GM19035 (cell line): ENCODE measurements at regions not wholly inside any gene's neighbourhood (a gene's known extent, or its start where the extent isn't known, plus 50 kb on each side); places are given as distances from the start of the nearest gene placed in this dataset.

Source experiments
- ATAC-seq: cut with Tn5 transposase; IDR thresholded peaks from one replicate; pipeline ENCODE4 v1.9.1; 2021; ENCODE audit not compliant: unreplicated experiment

DNA sequence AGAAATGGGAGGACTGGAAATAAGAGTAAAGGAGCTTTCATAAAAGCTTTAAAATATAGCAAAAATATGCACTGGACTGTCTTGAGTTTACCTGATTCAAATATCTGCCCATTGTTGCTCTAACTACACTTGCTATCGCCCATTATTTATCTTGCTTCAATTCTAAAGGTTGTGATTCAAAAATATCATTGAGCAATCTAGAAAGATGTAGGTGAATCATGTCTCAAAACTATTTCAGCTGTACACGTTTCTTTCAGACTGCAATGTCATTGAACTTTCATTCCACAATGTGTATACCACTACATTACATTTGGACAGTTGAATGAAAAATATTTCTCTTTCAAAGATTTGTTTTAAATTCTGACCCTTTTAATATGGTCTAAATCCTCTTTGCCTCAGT, 545.6 kb downstream of the BMP2 start:
- no peak for ATAC-seq

DNA sequence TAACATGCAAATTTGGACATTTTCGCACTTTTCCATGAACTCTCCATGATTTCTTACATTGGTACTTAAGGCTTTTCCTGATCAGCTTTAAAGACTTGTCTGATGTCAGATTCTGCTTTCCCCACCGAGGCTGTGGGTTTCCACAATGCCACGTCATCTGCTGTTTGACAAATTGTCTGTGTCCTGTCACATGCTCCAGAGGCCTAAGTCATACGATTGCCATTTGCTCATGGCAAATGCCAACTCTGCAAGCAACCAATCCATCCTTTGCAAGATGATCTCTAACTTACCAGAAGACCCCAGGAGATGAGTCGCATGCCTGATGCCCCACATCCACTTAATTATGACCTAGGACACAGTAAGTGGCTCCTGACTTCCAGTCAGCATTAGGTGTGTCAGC, 556.5 kb downstream of the BMP2 start:
- ATAC-seq: no peak

DNA sequence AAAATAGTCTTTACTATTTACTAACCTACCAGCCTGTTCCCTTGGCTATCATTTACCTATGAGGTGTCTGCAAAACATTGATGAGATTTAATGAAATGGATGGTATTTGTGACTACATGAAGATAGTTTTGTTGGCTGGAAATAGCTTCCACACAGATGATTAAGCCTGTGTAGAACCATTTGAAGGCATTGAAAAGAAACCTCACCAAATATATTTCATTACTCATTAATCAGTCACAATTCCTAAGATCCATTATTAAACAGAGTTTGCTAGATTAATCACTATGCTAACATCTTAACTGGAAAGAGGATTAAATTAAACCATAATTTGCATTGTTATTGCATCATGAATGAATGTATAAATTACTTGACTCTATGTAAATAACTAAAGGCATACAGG, 560.3 kb downstream of the BMP2 start:
- ATAC-seq: no peak

DNA sequence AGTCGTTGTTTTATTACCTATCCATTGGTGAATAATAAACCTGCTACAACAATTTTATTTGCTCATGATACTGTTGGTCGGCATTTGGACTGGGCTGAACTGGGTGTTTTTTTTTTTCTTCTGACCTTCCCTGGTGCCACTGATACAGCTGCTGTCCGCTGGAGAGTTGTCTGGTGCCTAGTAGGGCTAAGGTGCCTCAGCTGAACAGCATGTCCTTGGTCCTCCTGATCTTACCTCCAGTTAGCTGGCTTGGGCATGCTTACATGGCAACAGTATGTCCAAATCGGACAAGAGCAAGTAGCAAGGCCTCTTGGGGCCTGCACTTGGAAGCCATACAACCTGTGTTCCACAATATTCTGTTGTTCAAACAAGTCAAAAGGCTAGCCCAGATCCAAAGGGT, 563.4 kb downstream of the BMP2 start:
- no peak for ATAC-seq

DNA sequence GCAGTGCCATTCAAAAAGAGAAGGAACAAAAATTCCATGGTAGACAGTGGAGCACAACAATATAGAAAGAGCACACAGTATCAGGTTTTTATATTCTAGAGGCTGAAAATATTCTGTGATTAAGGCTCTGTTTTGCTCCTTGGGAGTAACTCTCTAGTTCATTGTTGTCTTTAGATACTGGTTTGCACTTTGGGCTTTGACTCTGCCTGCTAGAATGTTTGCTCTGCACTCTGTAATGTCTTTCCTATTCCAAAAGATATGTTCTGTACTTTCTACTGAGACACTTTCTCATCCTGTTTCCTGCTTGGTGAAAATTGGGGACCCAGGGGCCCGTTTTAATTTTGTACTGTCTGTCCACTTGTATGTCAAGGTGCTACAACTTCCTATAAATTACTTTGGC, 564.7 kb downstream of the BMP2 start:
- no peak for ATAC-seq

DNA sequence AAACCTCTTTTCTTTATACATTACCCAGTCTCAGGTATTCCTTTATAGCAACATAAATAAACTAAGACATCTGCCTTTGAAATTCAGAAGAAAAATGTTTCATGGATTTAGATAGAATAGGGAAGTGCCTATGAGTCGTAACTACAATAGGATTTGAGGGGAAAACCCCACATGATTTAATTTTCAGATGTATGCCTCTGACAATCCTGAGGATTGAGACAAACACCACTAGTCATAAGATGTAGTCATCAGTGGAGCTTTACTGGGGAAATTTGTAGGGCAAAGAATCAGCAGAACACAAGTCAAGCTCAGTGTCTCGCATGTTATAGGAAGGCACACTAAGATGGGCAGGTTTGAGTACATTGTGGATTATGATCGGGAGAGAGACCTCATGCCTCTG, 566.4 kb downstream of the BMP2 start:
- no peak for ATAC-seq

DNA sequence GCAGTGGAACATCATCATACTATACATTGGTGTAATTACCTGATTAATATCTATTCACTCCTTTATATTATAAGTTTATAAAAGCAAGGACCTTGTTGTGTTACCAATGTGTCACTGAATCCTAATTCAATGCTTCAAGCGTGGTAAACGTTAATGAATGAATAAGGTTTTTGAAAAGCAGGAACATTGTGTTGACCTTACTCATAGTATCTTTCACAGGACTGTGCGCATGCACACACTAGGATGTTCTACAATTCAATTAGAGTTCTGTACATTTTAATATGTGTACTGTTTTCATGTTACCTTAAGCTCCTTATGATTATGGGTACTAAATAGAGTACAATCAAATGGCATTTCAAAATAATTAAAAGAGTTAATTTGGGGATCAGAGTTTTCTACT, 578.5 kb downstream of the BMP2 start:
- no peak for ATAC-seq

DNA sequence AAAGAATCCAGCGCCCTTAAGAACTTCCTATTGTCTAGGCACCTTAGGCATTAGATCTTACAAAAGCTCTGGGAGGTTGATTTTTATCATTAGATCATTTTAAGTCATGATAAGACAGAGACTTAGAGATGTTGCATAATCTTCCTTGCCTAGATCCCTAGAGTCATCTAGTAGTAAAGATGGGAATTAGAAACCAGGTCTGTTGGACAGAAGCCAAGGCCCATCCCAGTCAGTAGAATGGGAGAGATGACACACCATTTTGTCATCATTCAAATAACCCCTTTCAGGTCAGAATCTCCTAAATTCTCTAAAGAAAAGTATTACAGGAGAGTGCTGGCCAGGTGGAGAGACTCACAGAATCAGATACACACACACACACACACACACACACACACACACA, 579.1 kb downstream of the BMP2 start:
- no peak for ATAC-seq

DNA sequence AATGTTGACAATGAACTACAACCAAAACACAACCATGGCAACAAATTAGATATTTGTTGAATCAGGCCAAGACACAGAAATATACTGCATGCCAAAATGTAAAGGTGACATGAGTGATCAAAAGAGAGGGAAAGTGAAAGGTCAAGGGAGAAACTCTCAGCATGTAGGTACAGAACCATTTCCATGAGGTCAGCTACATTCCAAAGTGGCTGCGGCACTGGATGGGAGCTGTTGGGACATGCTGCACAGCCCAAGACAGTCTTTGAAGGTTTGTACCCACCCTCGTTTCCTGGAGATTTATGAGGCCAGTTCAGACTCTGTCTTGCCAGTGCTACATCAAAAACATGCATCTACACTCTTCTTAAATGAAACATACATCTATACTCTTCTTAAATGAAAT, 579.9 kb downstream of the BMP2 start:
- no peak for ATAC-seq

DNA sequence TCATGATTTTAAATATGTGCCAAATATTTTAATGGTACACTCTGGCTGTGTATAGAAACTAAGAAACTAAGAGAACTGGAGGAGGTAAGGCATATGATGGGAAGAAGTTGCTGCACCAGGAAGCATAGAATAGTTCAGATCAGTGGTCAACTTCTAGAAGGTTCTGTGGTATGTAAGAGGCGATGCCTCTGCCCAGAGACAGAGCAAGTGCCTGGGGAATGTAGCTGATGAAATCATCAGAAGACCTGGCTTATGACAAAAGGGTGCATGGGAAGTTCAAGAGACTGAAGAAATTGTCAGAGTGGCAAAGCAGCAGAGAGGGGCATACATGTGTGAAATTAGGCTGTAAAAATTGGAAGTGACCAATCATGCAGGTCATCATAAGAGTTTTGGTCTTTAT, 580.8 kb downstream of the BMP2 start:
- no peak for ATAC-seq

DNA sequence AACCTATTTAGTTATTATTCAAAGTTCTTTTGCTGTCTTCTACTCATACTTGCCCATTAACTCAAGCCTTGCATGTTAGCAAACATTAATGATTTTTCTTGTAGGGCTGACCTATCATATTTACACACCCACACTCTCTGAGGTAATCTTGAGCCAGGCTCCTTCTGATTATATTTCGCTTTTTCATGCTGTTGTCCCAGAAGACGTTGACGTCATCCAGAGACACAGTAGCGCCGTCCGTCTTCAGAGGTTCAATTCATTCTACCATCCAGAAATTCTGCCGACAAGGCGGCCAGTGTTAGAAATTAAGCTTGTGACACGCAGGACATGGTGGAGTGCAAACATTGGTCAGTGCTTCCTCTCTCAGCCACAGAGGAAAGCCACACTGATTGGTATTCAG, 584.7 kb downstream of the BMP2 start:
- no peak for ATAC-seq

DNA sequence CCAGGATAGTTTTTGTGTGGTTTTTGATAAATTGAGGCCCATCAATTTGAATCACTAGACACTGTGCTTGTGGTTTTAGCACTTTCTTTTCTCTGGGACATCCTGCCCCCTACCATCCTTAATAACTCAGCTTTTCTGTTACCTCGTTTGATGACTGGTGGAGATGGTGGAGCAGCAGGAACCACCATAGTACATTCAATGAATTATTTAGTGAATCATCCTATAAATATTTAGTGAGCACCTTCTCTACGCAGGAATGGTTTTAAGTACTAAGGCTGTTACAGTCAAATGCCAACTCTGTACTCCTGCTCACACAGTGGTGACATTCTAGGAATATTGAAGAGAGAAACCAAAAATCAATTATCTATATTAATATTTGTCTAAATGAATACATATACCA, 585.2 kb downstream of the HAO1 start:
- no peak for ATAC-seq

DNA sequence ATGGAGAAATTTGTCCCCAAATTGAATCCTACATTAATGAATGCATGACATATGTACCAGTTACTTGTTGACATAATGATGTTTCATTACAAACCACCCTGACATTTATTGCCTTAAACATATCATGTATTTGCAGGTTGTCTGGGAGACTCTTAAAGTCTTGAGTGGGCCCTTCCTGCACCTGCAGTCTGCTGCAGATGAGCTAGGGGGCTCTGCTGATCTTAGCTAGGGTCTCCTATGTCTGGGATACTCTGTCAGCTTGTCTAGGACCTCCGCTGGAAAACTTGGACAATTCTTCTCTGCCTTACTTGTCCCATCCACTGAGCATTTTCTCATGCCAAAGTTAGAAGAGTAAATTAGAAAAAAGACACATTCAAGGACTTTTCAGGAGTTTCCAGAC, 581.6 kb downstream of the HAO1 start:
- ATAC-seq: no peak

DNA sequence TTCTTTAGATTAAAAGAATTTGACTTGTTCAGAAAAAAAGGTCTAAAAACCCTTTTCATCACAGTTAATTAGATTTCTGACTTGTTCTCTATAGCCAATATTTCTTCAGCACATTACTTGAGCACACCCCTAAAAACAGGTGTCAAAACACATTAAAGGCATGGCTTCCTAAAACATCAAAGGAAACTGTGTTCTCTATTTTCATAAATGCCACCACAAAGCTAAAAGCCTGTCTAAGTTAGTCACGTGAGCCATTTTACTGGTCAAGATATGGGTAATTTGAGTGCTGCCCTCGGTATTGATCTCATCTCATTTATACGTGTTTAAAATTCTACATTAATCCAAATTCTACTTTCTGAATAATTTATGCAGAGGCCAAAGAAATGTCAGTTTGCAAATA, 580.5 kb downstream of the HAO1 start:
- no peak for ATAC-seq

DNA sequence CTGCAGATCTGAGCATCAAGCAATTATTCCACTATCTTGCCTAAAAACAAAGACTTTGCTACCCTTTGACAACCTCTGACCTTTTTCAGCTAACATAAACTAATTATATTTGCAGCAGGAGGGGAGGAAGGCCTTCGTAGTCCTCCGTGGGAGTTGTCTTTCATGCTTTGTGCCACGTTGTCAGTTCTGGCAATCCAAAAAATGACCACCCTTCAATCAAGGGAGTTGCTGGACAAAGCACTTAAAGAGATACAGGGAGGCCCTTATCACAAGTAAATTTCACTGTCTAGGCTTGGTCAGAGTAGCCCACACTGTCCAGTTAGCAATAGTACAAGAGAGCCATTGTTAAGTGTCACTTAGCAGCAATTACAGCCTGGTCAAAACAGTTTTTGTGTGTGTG, 578.9 kb downstream of the HAO1 start:
- no peak for ATAC-seq

DNA sequence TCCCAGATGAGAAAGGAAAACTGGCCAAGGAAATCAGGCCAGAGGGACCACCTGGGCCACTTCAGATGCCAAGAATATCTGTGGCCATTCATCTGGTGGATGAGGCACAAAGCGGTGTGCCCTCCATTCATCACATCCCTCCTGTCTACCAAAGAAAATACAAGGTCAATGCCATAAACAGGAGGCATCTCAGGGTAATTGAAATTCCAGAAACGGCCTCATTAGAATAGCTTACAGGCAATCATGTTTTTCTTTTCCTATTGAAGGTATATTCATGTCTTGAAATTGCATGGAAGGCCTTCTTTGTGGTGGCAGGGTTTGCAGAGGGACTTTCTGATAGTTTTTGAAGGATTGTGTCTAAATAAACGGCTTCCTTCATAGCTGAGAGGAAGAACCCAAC, 578.3 kb downstream of the HAO1 start:
- no peak for ATAC-seq

DNA sequence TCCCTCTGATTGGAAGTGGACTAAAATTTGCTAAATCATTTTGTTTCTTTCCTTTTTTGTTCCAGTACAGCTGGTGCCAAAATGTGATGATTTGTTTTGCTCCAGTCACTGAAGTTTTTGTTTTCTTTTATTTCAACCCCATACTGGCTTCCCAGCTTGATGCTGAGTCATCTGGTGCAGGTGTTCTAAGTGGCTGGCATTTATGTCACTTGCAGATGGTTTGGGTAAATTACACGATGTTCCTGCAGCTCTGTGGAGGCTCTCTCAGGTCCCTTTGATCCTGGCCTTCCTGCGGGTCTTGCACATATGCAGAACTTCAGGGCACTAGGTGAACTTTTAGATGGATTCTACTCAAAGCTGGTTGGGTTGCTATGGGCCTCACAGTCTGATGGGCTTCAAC, 577.7 kb downstream of the HAO1 start:
- ATAC-seq: no peak

DNA sequence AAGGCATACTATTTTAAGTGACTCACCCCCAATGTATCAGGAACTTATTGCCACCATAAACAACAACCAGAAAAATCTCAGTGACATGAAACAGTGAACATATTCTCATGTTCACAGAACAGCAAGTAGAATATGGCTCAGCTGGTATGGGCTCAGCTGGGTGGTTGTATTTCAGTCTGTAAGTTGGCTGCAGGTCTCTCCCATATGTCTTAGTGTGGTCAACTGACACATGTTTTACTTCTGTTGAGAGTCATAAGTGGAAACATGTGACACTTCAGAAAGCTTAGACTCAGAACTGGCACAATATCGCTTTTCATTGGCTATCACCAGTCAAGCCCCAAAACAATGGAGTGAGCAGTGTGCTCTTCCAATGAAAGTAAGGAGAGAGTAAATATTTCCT, 574.1 kb downstream of the HAO1 start:
- ATAC-seq: no peak

DNA sequence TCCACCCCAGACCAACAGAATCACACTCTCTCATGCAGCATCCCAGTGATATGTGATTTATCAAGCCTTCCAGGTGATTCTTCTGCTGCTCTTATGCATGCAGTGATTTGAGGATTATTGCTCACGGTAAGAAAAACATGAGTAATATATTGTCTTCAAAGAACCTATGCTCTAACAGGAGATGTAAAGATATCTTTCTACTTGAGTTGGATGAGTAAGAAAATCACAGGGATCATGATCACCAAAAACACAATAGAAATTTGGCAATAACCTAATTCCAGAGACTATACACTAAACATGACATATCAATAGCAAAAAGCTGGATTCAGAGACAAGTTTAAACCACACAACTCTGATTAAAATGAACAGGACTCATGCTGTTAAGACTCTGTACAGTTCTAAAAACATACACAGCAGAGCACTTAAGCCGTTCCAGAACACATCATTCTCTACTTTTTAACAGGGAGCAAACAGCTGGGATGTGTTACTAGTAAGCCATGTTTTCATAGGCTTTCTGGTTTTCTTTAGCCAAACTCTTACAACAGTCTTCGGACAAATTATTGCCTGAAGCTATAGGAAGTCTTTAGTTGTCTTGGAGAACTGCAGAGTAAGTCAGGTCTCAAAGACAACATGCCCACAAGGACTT, 568.6 kb downstream of the HAO1 start:
- ATAC-seq: no peak

DNA sequence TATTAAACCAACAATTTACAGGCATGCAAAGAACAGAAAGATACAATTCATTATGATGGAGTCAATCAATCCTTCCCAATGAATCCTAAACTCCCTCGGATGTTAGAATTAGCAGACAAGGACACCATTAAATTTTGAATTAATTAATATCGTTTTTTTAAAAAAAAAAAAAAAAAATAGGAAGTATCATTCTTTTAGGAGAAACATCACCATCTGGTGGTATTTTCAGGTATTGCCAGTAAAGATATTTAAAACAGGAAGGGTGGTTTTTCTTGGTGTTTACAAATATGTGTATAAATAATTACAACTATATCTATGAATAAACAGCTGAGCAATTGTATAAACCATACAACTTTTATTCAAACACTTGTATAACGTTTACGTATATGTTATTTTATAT, 564.4 kb downstream of the HAO1 start:
- no peak for ATAC-seq

DNA sequence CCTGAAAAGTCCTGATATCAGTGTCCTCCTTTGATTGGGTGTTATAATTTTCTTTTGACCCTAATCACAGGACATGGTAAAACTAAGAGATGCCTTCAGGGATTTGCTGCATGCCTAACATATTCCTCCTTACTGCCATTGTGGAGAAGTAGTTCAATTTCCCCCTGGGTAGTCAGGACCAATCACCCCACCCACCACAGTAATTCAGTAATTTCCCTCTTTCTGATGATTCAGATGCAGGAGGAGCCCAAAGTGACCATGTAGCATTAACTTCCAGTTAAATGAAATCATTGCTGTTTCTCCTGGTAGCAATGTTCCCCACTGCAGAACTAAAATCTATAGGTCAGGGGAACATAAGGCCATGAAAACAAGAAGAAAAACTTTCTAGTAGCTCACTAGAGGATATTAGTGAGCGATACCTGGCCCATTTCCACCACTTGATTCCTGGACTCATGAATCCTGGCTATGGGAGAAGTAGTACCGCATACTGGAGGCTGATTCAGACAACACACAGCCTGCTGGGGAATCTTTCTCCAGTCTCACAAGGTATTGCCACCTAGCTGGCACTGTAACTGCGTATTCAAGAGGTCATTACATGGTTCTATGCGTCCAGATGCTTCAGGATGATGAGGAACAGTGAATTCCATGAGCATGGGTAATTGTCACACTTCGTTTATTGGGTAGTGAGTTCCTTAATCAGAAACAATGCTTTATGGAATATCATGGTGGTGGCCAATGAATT, 561.2 kb downstream of the HAO1 start:
- ATAC-seq: no peak

DNA sequence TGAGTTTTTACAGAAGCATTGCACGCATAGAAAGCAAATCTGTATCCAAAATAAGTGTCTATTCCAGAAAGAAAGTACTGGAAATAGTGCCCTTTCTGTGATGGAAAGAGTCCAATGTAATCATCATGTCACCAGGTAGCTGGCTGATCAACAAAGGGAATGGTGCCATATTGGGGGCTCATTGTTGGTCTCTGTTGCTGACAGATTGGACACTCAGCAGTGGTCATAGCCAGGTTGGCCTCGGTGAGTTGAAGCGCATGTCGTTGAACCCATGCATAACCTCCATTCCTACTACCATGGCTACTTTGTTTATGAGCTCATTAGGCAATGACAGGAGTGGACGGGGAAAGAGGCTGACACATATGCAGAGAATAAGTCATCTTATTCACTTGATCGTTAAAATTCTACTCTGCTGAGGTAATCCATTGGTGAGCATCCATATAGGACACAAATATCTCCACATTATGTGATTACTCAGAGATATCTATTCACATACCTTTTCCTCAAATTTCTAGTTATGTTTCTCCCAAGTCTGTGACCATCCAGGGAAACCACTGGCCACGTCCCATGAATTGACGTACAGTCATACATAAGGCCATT, 560.5 kb downstream of the HAO1 start:
- no peak for ATAC-seq

DNA sequence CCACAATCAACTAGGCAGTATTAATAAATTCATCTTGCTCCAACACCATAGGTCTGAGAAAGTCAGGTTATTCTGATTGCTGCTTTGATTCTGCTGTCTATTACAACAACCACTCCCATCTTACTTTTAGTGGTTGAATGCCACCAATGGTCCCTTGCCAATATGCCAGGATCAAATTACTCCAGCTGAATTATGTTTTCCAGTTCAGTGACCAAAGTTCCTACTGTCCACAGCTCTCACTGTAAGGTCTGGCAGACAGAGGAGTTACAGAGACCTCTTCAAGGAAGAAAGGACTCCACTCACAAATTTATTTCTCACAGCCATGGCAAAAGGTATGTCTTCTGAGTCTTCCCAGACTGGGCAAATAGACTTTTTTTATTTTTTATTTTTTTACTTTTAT, 557.0 kb downstream of the HAO1 start:
- ATAC-seq: no peak
